Fibroblast of skin of abdomen (primary cell): ENCODE measurements at regions not wholly inside any gene's neighbourhood (a gene's known extent, or its start where the extent isn't known, plus 50 kb on each side); places are given as distances from the start of the nearest gene placed in this dataset.

ENCODE experiments used
- DNase-seq: peaks from one replicate; pipeline ENCODE4 v3.0.0-alpha.2; 2013

GRCh38 chr16:73521499-73521898, 473.6 kb upstream of the ZFHX3 start:
- DNase-seq: no peak

GRCh38 chr16:73515616-73516015, 467.7 kb upstream of the ZFHX3 start:
- no peak for DNase-seq

GRCh38 chr16:73510852-73511251, 462.9 kb upstream of the ZFHX3 start:
- DNase-seq: no peak

GRCh38 chr16:73506568-73507056, 458.7 kb upstream of the ZFHX3 start:
- DNase-seq: no peak

- DNase-seq: no peak
Measured at GRCh38 chr16:73505577-73505976, 457.6 kb upstream of the ZFHX3 start.

GRCh38 chr16:73504591-73505575, 457.0 kb upstream of the ZFHX3 start:
- DNase-seq: no peak

- DNase-seq: no peak
Measured at GRCh38 chr16:73503093-73503492, 455.2 kb upstream of the ZFHX3 start.

GRCh38 chr16:73499276-73499675, 451.3 kb upstream of the ZFHX3 start:
- no peak for DNase-seq

GRCh38 chr16:73485880-73486279, 438.0 kb upstream of the ZFHX3 start:
- DNase-seq: no peak

- DNase-seq: peak; percentile 14
Measured at GRCh38 chr16:73483934-73484711, 436.2 kb upstream of the ZFHX3 start.

GRCh38 chr16:73483076-73483791, 435.3 kb upstream of the ZFHX3 start:
- peak; percentile 12 for DNase-seq

- no peak for DNase-seq
Measured at GRCh38 chr16:73482310-73482709, 434.4 kb upstream of the ZFHX3 start.

GRCh38 chr16:73480381-73480780, 432.5 kb upstream of the ZFHX3 start:
- no peak for DNase-seq

- DNase-seq: no peak
Measured at GRCh38 chr16:73473713-73474112, 425.8 kb upstream of the ZFHX3 start.

- DNase-seq: no peak
Measured at GRCh38 chr16:73464834-73465233, 416.9 kb upstream of the ZFHX3 start.

GRCh38 chr16:73459586-73459985, 411.7 kb upstream of the ZFHX3 start:
- DNase-seq: no peak

- no peak for DNase-seq
Measured at GRCh38 chr16:73457851-73458250, 409.9 kb upstream of the ZFHX3 start.

- no peak for DNase-seq
Measured at GRCh38 chr16:73448970-73449369, 401.0 kb upstream of the ZFHX3 start.

- DNase-seq: no peak
Measured at GRCh38 chr16:73447846-73448245, 399.9 kb upstream of the ZFHX3 start.

GRCh38 chr16:73434621-73435020, 386.7 kb upstream of the ZFHX3 start:
- DNase-seq: no peak

- DNase-seq: no peak
Measured at GRCh38 chr16:73433731-73434307, 385.9 kb upstream of the ZFHX3 start.
